ENCODE measurements at regions not wholly inside any gene's neighbourhood (a gene's known extent, or its start where the extent isn't known, plus 50 kb on each side); places are given as distances from the start of the nearest gene placed in this dataset.

GRCh38 chr7:50962962-50963374 lies 180.3 kb upstream of the GRB10 start:
- Mint-ChIP-seq H3K27me3 (ENCODE audit: low read depth) (peaks cover 5% of the 10 kb centered on the region), H3K4me3 (no peak overlapping the region), H3K27ac (no peak overlapping the region), H3K9me3 (peaks cover 12% of the 10 kb centered on the region), H3K36me3 (ENCODE audit: low read depth) (no peaks in the 10 kb centered on the region), H3K4me1 (ENCODE audit: low read depth) (no peaks in the 10 kb centered on the region)

GRCh38 chr7:50962281-50962883 lies 179.7 kb upstream of the GRB10 start:
- Mint-ChIP-seq H3K9me3 (peaks cover 7% of the 10 kb centered on the region), H3K4me1 (ENCODE audit: low read depth) (no peaks in the 10 kb centered on the region), H3K27ac (no peak overlapping the region), H3K36me3 (ENCODE audit: low read depth) (no peaks in the 10 kb centered on the region), H3K4me3 (no peak overlapping the region), H3K27me3 (ENCODE audit: low read depth) (peaks cover 5% of the 10 kb centered on the region)

GRCh38 chr7:50960621-50961310 lies 178.1 kb upstream of the GRB10 start:
- Mint-ChIP-seq H3K36me3 (ENCODE audit: low read depth) (no peaks in the 10 kb centered on the region), H3K4me3 (no peak overlapping the region), H3K27me3 (ENCODE audit: low read depth) (peaks cover 7% of the 10 kb centered on the region), H3K4me1 (ENCODE audit: low read depth) (no peaks in the 10 kb centered on the region), H3K9me3 (no peaks in the 10 kb centered on the region), H3K27ac (no peak overlapping the region)

- Mint-ChIP-seq H3K9me3 (no peaks in the 10 kb centered on the region), H3K27me3 (ENCODE audit: low read depth) (peaks cover 12% of the 10 kb centered on the region), H3K4me3 (no peak overlapping the region), H3K27ac (no peak overlapping the region), H3K36me3 (ENCODE audit: low read depth) (no peaks in the 10 kb centered on the region), H3K4me1 (ENCODE audit: low read depth) (no peaks in the 10 kb centered on the region)
Observed at GRCh38 chr7:50959991-50960390, 177.3 kb upstream of the GRB10 start.

- no peak overlapping the region for H3K27ac Mint-ChIP-seq
- peaks cover 12% of the 10 kb centered on the region for H3K27me3 Mint-ChIP-seq (ENCODE audit: low read depth)
- H3K4me1 Mint-ChIP-seq (ENCODE audit: low read depth), result no peaks in the 10 kb centered on the region
- no peaks in the 10 kb centered on the region for H3K36me3 Mint-ChIP-seq (ENCODE audit: low read depth)
- no peak overlapping the region for H3K4me3 Mint-ChIP-seq
- no peaks in the 10 kb centered on the region for H3K9me3 Mint-ChIP-seq
Observed at GRCh38 chr7:50959560-50959959, 176.9 kb upstream of the GRB10 start.

- H3K4me3 Mint-ChIP-seq, result no peak overlapping the region
- no peak overlapping the region for H3K27ac Mint-ChIP-seq
- no peaks in the 10 kb centered on the region for H3K4me1 Mint-ChIP-seq (ENCODE audit: low read depth)
- no peaks in the 10 kb centered on the region for H3K36me3 Mint-ChIP-seq (ENCODE audit: low read depth)
- H3K27me3 Mint-ChIP-seq (ENCODE audit: low read depth), result peaks cover 12% of the 10 kb centered on the region
- no peaks in the 10 kb centered on the region for H3K9me3 Mint-ChIP-seq
Observed at GRCh38 chr7:50957855-50958254, 175.2 kb upstream of the GRB10 start.

- H3K9me3 Mint-ChIP-seq, result no peaks in the 10 kb centered on the region
- H3K27me3 Mint-ChIP-seq (ENCODE audit: low read depth), result peaks cover 12% of the 10 kb centered on the region
- H3K4me3 Mint-ChIP-seq, result no peak overlapping the region
- no peaks in the 10 kb centered on the region for H3K4me1 Mint-ChIP-seq (ENCODE audit: low read depth)
- H3K27ac Mint-ChIP-seq, result no peak overlapping the region
- H3K36me3 Mint-ChIP-seq (ENCODE audit: low read depth), result no peaks in the 10 kb centered on the region
Observed at GRCh38 chr7:50957431-50957830, 174.7 kb upstream of the GRB10 start.

GRCh38 chr7:50956522-50957155 lies 173.9 kb upstream of the GRB10 start:
- Mint-ChIP-seq H3K27ac (no peak overlapping the region), H3K27me3 (ENCODE audit: low read depth) (peaks cover 12% of the 10 kb centered on the region), H3K4me3 (no peak overlapping the region), H3K4me1 (ENCODE audit: low read depth) (no peaks in the 10 kb centered on the region), H3K36me3 (ENCODE audit: low read depth) (no peaks in the 10 kb centered on the region), H3K9me3 (no peaks in the 10 kb centered on the region)

GRCh38 chr7:50954716-50955115 lies 172.0 kb upstream of the GRB10 start:
- Mint-ChIP-seq H3K9me3 (no peaks in the 10 kb centered on the region), H3K27me3 (ENCODE audit: low read depth) (peaks cover 14% of the 10 kb centered on the region), H3K4me1 (ENCODE audit: low read depth) (no peaks in the 10 kb centered on the region), H3K27ac (no peak overlapping the region), H3K36me3 (ENCODE audit: low read depth) (no peaks in the 10 kb centered on the region), H3K4me3 (no peak overlapping the region)

GRCh38 chr7:50954245-50954644 lies 171.5 kb upstream of the GRB10 start:
- no peak overlapping the region for H3K4me3 Mint-ChIP-seq
- no peaks in the 10 kb centered on the region for H3K4me1 Mint-ChIP-seq (ENCODE audit: low read depth)
- peaks cover 4% of the 10 kb centered on the region for H3K9me3 Mint-ChIP-seq
- peaks cover 19% of the 10 kb centered on the region for H3K27me3 Mint-ChIP-seq (ENCODE audit: low read depth)
- H3K27ac Mint-ChIP-seq, result no peak overlapping the region
- H3K36me3 Mint-ChIP-seq (ENCODE audit: low read depth), result no peaks in the 10 kb centered on the region

- Mint-ChIP-seq H3K27ac (no peak overlapping the region), H3K9me3 (peaks cover 8% of the 10 kb centered on the region), H3K27me3 (ENCODE audit: low read depth) (peaks cover 22% of the 10 kb centered on the region), H3K4me1 (ENCODE audit: low read depth) (no peaks in the 10 kb centered on the region), H3K36me3 (ENCODE audit: low read depth) (no peaks in the 10 kb centered on the region), H3K4me3 (no peak overlapping the region)
Observed at GRCh38 chr7:50953820-50954219, 171.1 kb upstream of the GRB10 start.

GRCh38 chr7:50953303-50953702 lies 170.6 kb upstream of the GRB10 start:
- Mint-ChIP-seq H3K9me3 (peaks cover 9% of the 10 kb centered on the region), H3K27me3 (ENCODE audit: low read depth) (peaks cover 19% of the 10 kb centered on the region), H3K4me1 (ENCODE audit: low read depth) (no peaks in the 10 kb centered on the region), H3K27ac (no peak overlapping the region), H3K4me3 (no peak overlapping the region), H3K36me3 (ENCODE audit: low read depth) (no peaks in the 10 kb centered on the region)

GRCh38 chr7:50952544-50952943 lies 169.8 kb upstream of the GRB10 start:
- H3K9me3 Mint-ChIP-seq, result peaks cover 9% of the 10 kb centered on the region
- no peaks in the 10 kb centered on the region for H3K36me3 Mint-ChIP-seq (ENCODE audit: low read depth)
- no peak overlapping the region for H3K4me3 Mint-ChIP-seq
- peaks cover 19% of the 10 kb centered on the region for H3K27me3 Mint-ChIP-seq (ENCODE audit: low read depth)
- no peak overlapping the region for H3K27ac Mint-ChIP-seq
- no peaks in the 10 kb centered on the region for H3K4me1 Mint-ChIP-seq (ENCODE audit: low read depth)

GRCh38 chr7:50952120-50952519 lies 169.4 kb upstream of the GRB10 start:
- Mint-ChIP-seq H3K27me3 (ENCODE audit: low read depth) (peaks cover 19% of the 10 kb centered on the region), H3K9me3 (peaks cover 9% of the 10 kb centered on the region), H3K4me3 (no peak overlapping the region), H3K36me3 (ENCODE audit: low read depth) (no peaks in the 10 kb centered on the region), H3K27ac (no peak overlapping the region), H3K4me1 (ENCODE audit: low read depth) (no peaks in the 10 kb centered on the region)

GRCh38 chr7:50943482-50943881 lies 160.8 kb upstream of the GRB10 start:
- Mint-ChIP-seq H3K36me3 (ENCODE audit: low read depth) (no peaks in the 10 kb centered on the region), H3K27ac (no peak overlapping the region)

More at GRCh38 chr7:50943482-50943881, 160.8 kb upstream of the GRB10 start:
- H3K9me3 Mint-ChIP-seq, result no peaks in the 10 kb centered on the region
- no peaks in the 10 kb centered on the region for H3K27me3 Mint-ChIP-seq (ENCODE audit: low read depth)
- no peak overlapping the region for H3K4me3 Mint-ChIP-seq
- H3K4me1 Mint-ChIP-seq (ENCODE audit: low read depth), result no peaks in the 10 kb centered on the region
